DND-41 (cell line): ENCODE measurements at regions not wholly inside any gene's neighbourhood (a gene's known extent, or its start where the extent isn't known, plus 50 kb on each side); places are given as distances from the start of the nearest gene placed in this dataset.

Experiments
- ATAC-seq: fragments of 200-7000 bp; cut with Tn5 transposase; 3 replicates; pipeline ENCODE4 v1.9.1; 2021; ENCODE audit warnings: low read depth; ENCODE audit not compliant: insufficient read depth
- DNase-seq: peaks from one replicate; pipeline ENCODE4 v3.0.0-alpha.2; 2020
- H2AFZ ChIP-seq: 2 replicates; pipeline ENCODE4 v1.6.0; 2012; ENCODE audit warnings: low read depth, low read length
- H3K27ac ChIP-seq: 2 replicates; pipeline ENCODE4 v1.5.1; 2012; ENCODE audit warnings: low read length, inconsistent platforms
- H3K27me3 ChIP-seq: fragments of 200-600 bp; sonication (generic); 2 replicates; pipeline ENCODE4 v1.6.0; 2012; ENCODE audit warnings: low read length, mild to moderate bottlenecking, inconsistent platforms; ENCODE audit not compliant: insufficient read depth, poor library complexity
- H3K36me3 ChIP-seq: 2 replicates; pipeline ENCODE4 v1.5.1; 2012; ENCODE audit warnings: low read length, inconsistent platforms; ENCODE audit not compliant: insufficient read depth
- H3K4me1 ChIP-seq: 2 replicates; pipeline ENCODE4 v1.5.1; 2012; ENCODE audit warnings: mild to moderate bottlenecking, low read length; ENCODE audit not compliant: insufficient read depth
- H3K4me2 ChIP-seq: 2 replicates; pipeline ENCODE4 v1.6.0; 2012; ENCODE audit warnings: mild to moderate bottlenecking, moderate library complexity, low read length, inconsistent platforms; ENCODE audit not compliant: insufficient read depth
- H3K4me3 ChIP-seq, 2 experiments: fragments of 200-600 bp in 1 of 2; shearing (Covaris generic) in 1 of 2; 2 replicates each; pipeline ENCODE4 v1.5.1; 2012 to 2016; ENCODE audit warnings: inconsistent platforms in 2 of 2, low read length in 2 of 2, mild to moderate bottlenecking in 2 of 2, low read depth in 1 of 2, moderate library complexity in 1 of 2
- H3K79me2 ChIP-seq: 2 replicates; pipeline ENCODE4 v1.6.0; 2012; ENCODE audit warnings: low read length, inconsistent platforms; ENCODE audit not compliant: insufficient read depth
- H3K9ac ChIP-seq: 2 replicates; pipeline ENCODE4 v1.6.0; 2012; ENCODE audit warnings: low read depth, mild to moderate bottlenecking, inconsistent platforms, low read length, moderate library complexity
- H3K9me3 ChIP-seq: 2 replicates; pipeline ENCODE4 v1.5.1; 2012; ENCODE audit warnings: low read length, moderate library complexity, mild to moderate bottlenecking, inconsistent platforms; ENCODE audit not compliant: insufficient read depth, severe bottlenecking
- H4K20me1 ChIP-seq: 2 replicates; pipeline ENCODE4 v1.6.0; 2012; ENCODE audit warnings: low read length; ENCODE audit not compliant: insufficient read depth
- EZH2 ChIP-seq: IDR thresholded peaks from 3 replicates; pipeline ENCODE4 v1.6.1; 2012; ENCODE audit warnings: borderline replicate concordance, low read depth, mild to moderate bottlenecking, moderate library complexity, low read length, inconsistent platforms; ENCODE audit not compliant: severe bottlenecking
- TF ChIP-seq, protein P1 (sequence below): IDR thresholded peaks from 2 replicates; pipeline ENCODE4 v1.5.1; 2012; ENCODE audit warnings: borderline replicate concordance, low read length, moderate library complexity, mild to moderate bottlenecking; ENCODE audit not compliant: poor library complexity, severe bottlenecking; ENCODE audit errors: extremely low read depth

- no peak overlapping the region for H3K9ac ChIP-seq
- no peak for ATAC-seq
- H3K9me3 ChIP-seq, result no peaks in the 10 kb centered on the region
- H3K27me3 ChIP-seq, result no peaks in the 10 kb centered on the region
- H3K27ac ChIP-seq, result no peak overlapping the region
- no peak overlapping the region for H3K4me3 ChIP-seq
- no peak overlapping the region for H3K4me2 ChIP-seq
- DNase-seq, result no peak
- H4K20me1 ChIP-seq, result no peaks in the 10 kb centered on the region
- no peak for TF ChIP-seq EZH2
- TF ChIP-seq, protein P1, sequence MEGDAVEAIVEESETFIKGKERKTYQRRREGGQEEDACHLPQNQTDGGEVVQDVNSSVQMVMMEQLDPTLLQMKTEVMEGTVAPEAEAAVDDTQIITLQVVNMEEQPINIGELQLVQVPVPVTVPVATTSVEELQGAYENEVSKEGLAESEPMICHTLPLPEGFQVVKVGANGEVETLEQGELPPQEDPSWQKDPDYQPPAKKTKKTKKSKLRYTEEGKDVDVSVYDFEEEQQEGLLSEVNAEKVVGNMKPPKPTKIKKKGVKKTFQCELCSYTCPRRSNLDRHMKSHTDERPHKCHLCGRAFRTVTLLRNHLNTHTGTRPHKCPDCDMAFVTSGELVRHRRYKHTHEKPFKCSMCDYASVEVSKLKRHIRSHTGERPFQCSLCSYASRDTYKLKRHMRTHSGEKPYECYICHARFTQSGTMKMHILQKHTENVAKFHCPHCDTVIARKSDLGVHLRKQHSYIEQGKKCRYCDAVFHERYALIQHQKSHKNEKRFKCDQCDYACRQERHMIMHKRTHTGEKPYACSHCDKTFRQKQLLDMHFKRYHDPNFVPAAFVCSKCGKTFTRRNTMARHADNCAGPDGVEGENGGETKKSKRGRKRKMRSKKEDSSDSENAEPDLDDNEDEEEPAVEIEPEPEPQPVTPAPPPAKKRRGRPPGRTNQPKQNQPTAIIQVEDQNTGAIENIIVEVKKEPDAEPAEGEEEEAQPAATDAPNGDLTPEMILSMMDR, result no peak
- H3K36me3 ChIP-seq, result no peaks in the 10 kb centered on the region
- no peaks in the 10 kb centered on the region for H3K4me1 ChIP-seq
- no peaks in the 10 kb centered on the region for H3K79me2 ChIP-seq
- H2AFZ ChIP-seq, result no peak overlapping the region
These were observed 181.7 kb upstream of the IGFBP7 start for GRCh38 chr4:57291911-57292310.

GRCh38 chr4:57287687-57288604 lies 177.8 kb upstream of the IGFBP7 start:
- DNase-seq, result no peak

GRCh38 chr4:57282933-57283310 lies 172.7 kb upstream of the IGFBP7 start:
- DNase-seq, result no peak
- Histone ChIP-seq H3K36me3 (no peaks in the 10 kb centered on the region), H3K4me3 (no peak overlapping the region), H3K9ac (no peak overlapping the region), H3K4me2 (no peak overlapping the region), H3K27ac (no peak overlapping the region), H4K20me1 (no peaks in the 10 kb centered on the region), H3K27me3 (no peaks in the 10 kb centered on the region), H3K9me3 (no peaks in the 10 kb centered on the region), H3K4me1 (no peaks in the 10 kb centered on the region), H2AFZ (no peak overlapping the region), H3K79me2 (no peaks in the 10 kb centered on the region)
- TF ChIP-seq EZH2, result no peak
- ATAC-seq, result no peak

More at GRCh38 chr4:57287687-57288604, 177.8 kb upstream of the IGFBP7 start:
- H3K9me3 ChIP-seq, result no peaks in the 10 kb centered on the region
- no peaks in the 10 kb centered on the region for H3K36me3 ChIP-seq
- no peak overlapping the region for H3K4me2 ChIP-seq
- H2AFZ ChIP-seq, result no peak overlapping the region
- no peaks in the 10 kb centered on the region for H3K79me2 ChIP-seq
- H3K4me3 ChIP-seq, result no peak overlapping the region
- no peak overlapping the region for H3K27ac ChIP-seq
- ATAC-seq, result no peak
- no peak overlapping the region for H3K9ac ChIP-seq
- TF ChIP-seq, protein P1, result no peak
- TF ChIP-seq EZH2, result no peak
- no peaks in the 10 kb centered on the region for H3K4me1 ChIP-seq
- H3K27me3 ChIP-seq, result no peaks in the 10 kb centered on the region
- no peaks in the 10 kb centered on the region for H4K20me1 ChIP-seq

DNA sequence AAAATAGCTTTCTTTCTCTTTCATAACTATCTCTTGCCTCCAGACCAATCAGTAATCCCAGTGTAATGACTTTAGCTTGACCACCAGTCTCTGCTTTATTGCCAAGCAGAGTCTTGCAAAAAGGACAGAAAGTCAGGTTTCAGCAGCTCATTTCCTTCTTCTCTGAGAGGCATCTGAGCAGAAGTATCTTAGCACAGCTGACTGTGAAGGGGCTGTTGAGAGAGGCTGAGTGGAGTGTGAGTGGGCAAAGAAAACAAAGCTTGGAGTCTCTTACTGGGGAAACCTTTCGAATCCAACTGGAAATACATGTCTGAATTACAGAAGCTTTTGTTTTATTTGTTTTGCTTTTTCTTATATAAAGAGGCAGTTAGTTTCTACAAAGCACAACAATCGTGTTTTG lies 170.3 kb upstream of the IGFBP7 start:
- Histone ChIP-seq H3K4me2 (no peak overlapping the region), H4K20me1 (no peaks in the 10 kb centered on the region), H3K27ac (no peak overlapping the region), H3K79me2 (no peaks in the 10 kb centered on the region), H3K27me3 (no peaks in the 10 kb centered on the region), H3K4me3 (no peak overlapping the region), H2AFZ (no peak overlapping the region), H3K9me3 (no peaks in the 10 kb centered on the region), H3K36me3 (no peaks in the 10 kb centered on the region), H3K9ac (no peak overlapping the region), H3K4me1 (no peaks in the 10 kb centered on the region)
- ATAC-seq (no peak), DNase-seq (no peak)
- TF ChIP-seq EZH2, result no peak
- TF ChIP-seq, protein P1, result no peak
